Endodermal cell (in vitro differentiated cells): ENCODE measurements at regions not wholly inside any gene's neighbourhood (a gene's known extent, or its start where the extent isn't known, plus 50 kb on each side); places are given as distances from the start of the nearest gene placed in this dataset.

ENCODE experiments used
- DNase-seq: peaks from one replicate; pipeline ENCODE4 v3.0.0-alpha.2; 2017
- H3K27ac ChIP-seq: 2 replicates; pipeline ENCODE4 v1.5.1; 2013; ENCODE audit warnings: mild to moderate bottlenecking, low read depth, low read length, moderate library complexity
- H3K27me3 ChIP-seq: 2 replicates; pipeline ENCODE4 v1.6.1; 2013; ENCODE audit warnings: mild to moderate bottlenecking, low read length, moderate library complexity; ENCODE audit not compliant: insufficient read depth, control insufficient read depth, poor library complexity, severe bottlenecking
- H3K36me3 ChIP-seq: 2 replicates; pipeline ENCODE4 v1.7.0; 2013; ENCODE audit warnings: mild to moderate bottlenecking, low read length, moderate library complexity; ENCODE audit not compliant: control insufficient read depth, insufficient read depth
- H3K4me1 ChIP-seq: one replicate; pipeline ENCODE4 v1.7.0; 2013; ENCODE audit warnings: low read length; ENCODE audit not compliant: control insufficient read depth, insufficient read depth
- H3K4me3 ChIP-seq: 2 replicates; pipeline ENCODE4 v1.5.1; 2013; ENCODE audit warnings: mild to moderate bottlenecking, low read length, moderate library complexity
- H3K9ac ChIP-seq: 2 replicates; pipeline ENCODE4 v1.6.1; 2013; ENCODE audit warnings: mild to moderate bottlenecking, low read length, moderate library complexity; ENCODE audit not compliant: poor library complexity, severe bottlenecking; ENCODE audit errors: extremely low read depth
- H3K9me3 ChIP-seq: 2 replicates; pipeline ENCODE4 v1.6.1; 2013; ENCODE audit warnings: mild to moderate bottlenecking, low read length, moderate library complexity; ENCODE audit not compliant: control insufficient read depth
- H3K27ac Mint-ChIP-seq: 2 replicates; pipeline ENCODE4 v1.8.0; 2020; ENCODE audit warnings: mixed read lengths
- H3K27me3 Mint-ChIP-seq: 2 replicates; pipeline ENCODE4 v1.8.0; 2021; ENCODE audit warnings: mild to moderate bottlenecking, mixed read lengths; ENCODE audit not compliant: insufficient read depth
- H3K36me3 Mint-ChIP-seq: 2 replicates; pipeline ENCODE4 v1.8.0; 2020; ENCODE audit warnings: low read depth, mixed read lengths
- H3K4me1 Mint-ChIP-seq: 2 replicates; pipeline ENCODE4 v1.8.0; 2020; ENCODE audit warnings: mixed read lengths
- H3K4me3 Mint-ChIP-seq: 2 replicates; pipeline ENCODE4 v1.8.0; 2020; ENCODE audit warnings: mild to moderate bottlenecking, moderate library complexity, mixed read lengths
- H3K9me3 Mint-ChIP-seq: 2 replicates; pipeline ENCODE4 v1.8.0; 2020; ENCODE audit warnings: mild to moderate bottlenecking, mixed read lengths
- WGBS, 2 experiments: methylation state at CpG; one replicate each; pipeline versions ENCODE4 v1.1.5 to v1.1.7; 2013; ENCODE audit warnings: missing lambda C conversion rate in 2 of 2, mixed read lengths in 1 of 2; ENCODE audit not compliant: insufficient coverage in 1 of 2, insufficient read length in 1 of 2; 5-methylcytosine and 5-hydroxymethylcytosine counted together
- TF ChIP-seq, protein P1 (sequence below): fragments of 200-600 bp; sonication (generic); conservative IDR thresholded peaks from 2 replicates; pipeline ENCODE4 v1.5.0; 2021; ENCODE audit warnings: antibody characterized with exemption, mild to moderate bottlenecking

DNA sequence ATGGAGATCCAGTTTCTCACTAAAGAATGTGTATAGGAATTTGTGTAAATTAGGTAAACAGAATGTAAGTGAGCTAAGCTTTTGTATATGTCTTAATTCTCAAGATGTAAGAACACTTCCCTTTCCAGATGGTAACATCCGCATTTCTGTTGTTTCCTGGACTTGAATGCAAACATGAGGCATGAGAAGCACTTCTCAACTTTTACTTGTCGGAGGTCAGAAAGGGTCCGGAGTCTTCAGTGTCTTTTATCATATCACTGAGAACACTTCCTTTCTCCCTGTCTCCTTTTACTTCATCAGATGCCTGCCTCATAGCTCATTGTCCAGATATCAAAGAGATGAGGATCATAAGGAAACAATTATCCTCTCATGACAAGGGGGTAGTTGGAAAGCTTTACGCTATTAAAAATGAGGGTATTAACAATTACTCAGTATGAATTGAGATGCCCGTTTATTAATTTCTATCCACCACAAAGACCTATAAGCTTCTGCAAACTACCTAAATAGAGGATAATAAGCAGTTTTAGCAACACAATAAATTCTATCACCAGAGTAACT, 214.1 kb upstream of the FLRT2 start:
- H3K27ac ChIP-seq, result no peak overlapping the region
- Mint-ChIP-seq H3K9me3 (no peaks in the 10 kb centered on the region), H3K4me3 (no peak overlapping the region), H3K36me3 (no peaks in the 10 kb centered on the region), H3K27ac (no peak overlapping the region), H3K4me1 (peaks cover 10% of the 10 kb centered on the region), H3K27me3 (no peaks in the 10 kb centered on the region)
- WGBS, 2 experiments, result 78 to 96% methylated on average over 3 to 5 of the region's 5 CpGs
- H3K4me1 ChIP-seq, result no peaks in the 10 kb centered on the region
- DNase-seq, result no peak
- no peak overlapping the region for H3K4me3 ChIP-seq
- TF ChIP-seq, protein P1, sequence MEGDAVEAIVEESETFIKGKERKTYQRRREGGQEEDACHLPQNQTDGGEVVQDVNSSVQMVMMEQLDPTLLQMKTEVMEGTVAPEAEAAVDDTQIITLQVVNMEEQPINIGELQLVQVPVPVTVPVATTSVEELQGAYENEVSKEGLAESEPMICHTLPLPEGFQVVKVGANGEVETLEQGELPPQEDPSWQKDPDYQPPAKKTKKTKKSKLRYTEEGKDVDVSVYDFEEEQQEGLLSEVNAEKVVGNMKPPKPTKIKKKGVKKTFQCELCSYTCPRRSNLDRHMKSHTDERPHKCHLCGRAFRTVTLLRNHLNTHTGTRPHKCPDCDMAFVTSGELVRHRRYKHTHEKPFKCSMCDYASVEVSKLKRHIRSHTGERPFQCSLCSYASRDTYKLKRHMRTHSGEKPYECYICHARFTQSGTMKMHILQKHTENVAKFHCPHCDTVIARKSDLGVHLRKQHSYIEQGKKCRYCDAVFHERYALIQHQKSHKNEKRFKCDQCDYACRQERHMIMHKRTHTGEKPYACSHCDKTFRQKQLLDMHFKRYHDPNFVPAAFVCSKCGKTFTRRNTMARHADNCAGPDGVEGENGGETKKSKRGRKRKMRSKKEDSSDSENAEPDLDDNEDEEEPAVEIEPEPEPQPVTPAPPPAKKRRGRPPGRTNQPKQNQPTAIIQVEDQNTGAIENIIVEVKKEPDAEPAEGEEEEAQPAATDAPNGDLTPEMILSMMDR, result no peak
- no peaks in the 10 kb centered on the region for H3K9me3 ChIP-seq
- no peak overlapping the region for H3K9ac ChIP-seq
- no peaks in the 10 kb centered on the region for H3K27me3 ChIP-seq
- H3K36me3 ChIP-seq, result no peaks in the 10 kb centered on the region

DNA sequence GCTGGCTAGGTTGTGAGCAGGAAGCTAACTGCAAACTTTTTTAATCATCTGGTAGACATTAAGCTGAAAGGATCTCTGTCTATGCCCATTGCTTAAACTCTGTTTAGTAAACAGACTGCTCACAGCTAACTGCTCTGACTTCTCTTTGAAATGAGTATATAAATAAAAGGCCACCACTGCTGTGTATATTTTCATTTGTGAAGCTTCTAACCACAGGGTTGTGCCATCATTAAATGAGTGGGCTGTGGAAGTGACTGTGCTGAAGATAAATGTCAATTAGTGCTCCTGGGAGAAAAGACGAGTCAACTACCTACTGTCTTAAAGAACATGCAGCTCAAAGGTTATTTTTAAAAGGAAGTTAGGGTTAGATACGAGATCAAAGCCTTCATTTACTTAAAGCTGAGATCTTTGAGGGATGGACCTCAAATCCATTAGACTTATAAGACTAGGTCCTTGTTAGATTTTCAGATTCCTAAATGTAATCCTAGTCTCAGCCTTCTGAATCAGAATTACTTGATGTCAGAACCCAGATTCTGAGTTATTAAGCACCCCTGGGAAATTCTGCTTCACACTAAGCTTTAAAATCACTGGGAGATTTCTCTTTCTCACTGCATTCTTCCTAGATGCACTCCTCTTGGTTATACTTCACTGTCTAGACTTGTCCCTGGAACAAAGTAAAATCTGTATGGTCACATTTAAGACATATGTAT, 213.1 kb upstream of the FLRT2 start:
- no peak for DNase-seq
- H3K4me3 Mint-ChIP-seq, result no peak overlapping the region
- TF ChIP-seq, protein P1, result no peak
- Histone ChIP-seq H3K36me3 (no peaks in the 10 kb centered on the region), H3K4me3 (no peak overlapping the region), H3K9me3 (no peaks in the 10 kb centered on the region), H3K27me3 (no peaks in the 10 kb centered on the region), H3K27ac (no peak overlapping the region), H3K9ac (no peak overlapping the region), H3K4me1 (no peaks in the 10 kb centered on the region)
- H3K36me3 Mint-ChIP-seq, result no peaks in the 10 kb centered on the region
- no peaks in the 10 kb centered on the region for H3K27me3 Mint-ChIP-seq
- 83 to 94% methylated on average over 2 of the region's 2 CpGs for WGBS, 2 experiments
- H3K27ac Mint-ChIP-seq, result no peak overlapping the region
- peaks cover 10% of the 10 kb centered on the region for H3K4me1 Mint-ChIP-seq
- no peaks in the 10 kb centered on the region for H3K9me3 Mint-ChIP-seq

DNA sequence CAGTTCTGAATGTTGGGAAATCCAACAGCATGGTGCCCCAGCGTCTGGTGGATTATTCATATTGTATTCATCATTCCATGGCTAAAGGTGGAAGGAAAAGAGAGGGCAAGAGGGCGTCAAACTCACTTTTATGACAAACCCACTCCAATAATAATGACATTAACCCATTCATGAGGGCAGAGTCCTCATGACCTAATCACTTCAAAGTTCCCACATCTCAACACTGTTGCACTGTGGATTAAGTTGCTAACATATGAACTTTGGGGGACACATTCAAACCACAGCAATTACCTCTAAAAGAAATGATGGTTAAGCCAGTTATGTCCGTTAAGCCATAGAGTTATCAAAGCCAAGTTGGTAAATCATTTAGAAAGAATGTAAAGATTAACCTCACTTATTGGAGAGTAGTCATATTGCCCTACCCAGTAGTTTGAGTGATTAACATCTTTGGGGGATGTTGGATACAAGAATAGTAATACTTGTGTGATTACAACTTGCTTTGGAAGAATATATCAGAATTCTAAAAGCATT, 212.4 kb upstream of the FLRT2 start:
- Histone ChIP-seq H3K4me3 (no peak overlapping the region), H3K9ac (no peak overlapping the region), H3K36me3 (no peaks in the 10 kb centered on the region), H3K27ac (no peak overlapping the region), H3K4me1 (no peaks in the 10 kb centered on the region), H3K9me3 (no peaks in the 10 kb centered on the region), H3K27me3 (no peaks in the 10 kb centered on the region)
- DNase-seq, result no peak
- Mint-ChIP-seq H3K27me3 (no peaks in the 10 kb centered on the region), H3K4me3 (no peak overlapping the region), H3K9me3 (no peaks in the 10 kb centered on the region), H3K4me1 (peaks cover 8% of the 10 kb centered on the region), H3K36me3 (no peaks in the 10 kb centered on the region), H3K27ac (no peak overlapping the region)
- TF ChIP-seq, protein P1, result no peak
- 100% methylated on average over 1 to 3 of the region's 3 CpGs for WGBS, 2 experiments
